ENCODE measurements at regions not wholly inside any gene's neighbourhood (a gene's known extent, or its start where the extent isn't known, plus 50 kb on each side); places are given as distances from the start of the nearest gene placed in this dataset.
"Not testable (repeated sequence)": the region's sequence is repeated elsewhere in the genome, so short reads cannot be mapped to it uniquely, and the experiment has no call there.

- DNase-seq = no peak
- intact Hi-C loops (cut with micrococcal nuclease; ENCODE audit: unreplicated experiment) = no loop called here
- H3K9me3 Mint-ChIP-seq (ENCODE audit: low read depth, unreplicated experiment) = no peaks in the 10 kb centered on the region
- H3K27me3 Mint-ChIP-seq (ENCODE audit: unreplicated experiment) = no peaks in the 10 kb centered on the region
- no TSS peak for BruUV-seq (replicated peaks)
- no peak overlapping the region for H3K4me3 Mint-ChIP-seq (ENCODE audit: low read depth, unreplicated experiment)
- no peaks in the 10 kb centered on the region for H3K4me1 Mint-ChIP-seq (ENCODE audit: low read depth, unreplicated experiment)
- CTCF ChIA-PET = no interaction called here
- no peak overlapping the region for H3K27ac Mint-ChIP-seq (ENCODE audit: unreplicated experiment)
- no peak for TF ChIP-seq CTCF (IDR thresholded peaks at IDR 0.05; ENCODE audit: unreplicated experiment)
- H3K36me3 Mint-ChIP-seq (ENCODE audit: insufficient read depth, unreplicated experiment) = no peaks in the 10 kb centered on the region
Observed at GRCh38 chr3:34046154-34046553, 247.7 kb downstream of the PDCD6IP start.

GRCh38 chr3:34053626-34054025 lies 255.2 kb downstream of the PDCD6IP start:
- Mint-ChIP-seq H3K4me1 (ENCODE audit: low read depth, unreplicated experiment) (peaks cover 16% of the 10 kb centered on the region), H3K4me3 (ENCODE audit: low read depth, unreplicated experiment) (no peak overlapping the region), H3K9me3 (ENCODE audit: low read depth, unreplicated experiment) (no peaks in the 10 kb centered on the region), H3K36me3 (ENCODE audit: insufficient read depth, unreplicated experiment) (no peaks in the 10 kb centered on the region), H3K27ac (ENCODE audit: unreplicated experiment) (no peak overlapping the region), H3K27me3 (ENCODE audit: unreplicated experiment) (no peaks in the 10 kb centered on the region)
- BruUV-seq (replicated peaks) = no TSS peak
- TF ChIP-seq CTCF (IDR thresholded peaks at IDR 0.05; ENCODE audit: unreplicated experiment) = no peak
- intact Hi-C loops (cut with micrococcal nuclease; ENCODE audit: unreplicated experiment) = no loop called here
- no peak for DNase-seq
- CTCF ChIA-PET = no interaction called here

GRCh38 chr3:34056181-34056910 lies 257.9 kb downstream of the PDCD6IP start:
- peaks cover 16% of the 10 kb centered on the region for H3K4me1 Mint-ChIP-seq (ENCODE audit: low read depth, unreplicated experiment)
- H3K4me3 Mint-ChIP-seq (ENCODE audit: low read depth, unreplicated experiment) = no peak overlapping the region
- no peak for DNase-seq
- no peak overlapping the region for H3K27ac Mint-ChIP-seq (ENCODE audit: unreplicated experiment)
- H3K36me3 Mint-ChIP-seq (ENCODE audit: insufficient read depth, unreplicated experiment) = no peaks in the 10 kb centered on the region
- H3K9me3 Mint-ChIP-seq (ENCODE audit: low read depth, unreplicated experiment) = no peaks in the 10 kb centered on the region
- no TSS peak for BruUV-seq (replicated peaks)
- H3K27me3 Mint-ChIP-seq (ENCODE audit: unreplicated experiment) = no peaks in the 10 kb centered on the region
- CTCF ChIA-PET = interaction anchor here (0.6 kb wide), 1 partner anchor 97 kb away, joined by 3 read pairs; no protein-coding TSS in a partner anchor
- no peak for TF ChIP-seq CTCF (IDR thresholded peaks at IDR 0.05; ENCODE audit: unreplicated experiment)
- intact Hi-C loops (cut with micrococcal nuclease; ENCODE audit: unreplicated experiment) = no loop called here

- TF ChIP-seq CTCF (IDR thresholded peaks at IDR 0.05; ENCODE audit: unreplicated experiment) = no peak
- intact Hi-C loops (cut with micrococcal nuclease; ENCODE audit: unreplicated experiment) = no loop called here
- no TSS peak for BruUV-seq (replicated peaks)
- CTCF ChIA-PET = no interaction called here
- Mint-ChIP-seq H3K9me3 (ENCODE audit: low read depth, unreplicated experiment) (no peaks in the 10 kb centered on the region), H3K4me3 (ENCODE audit: low read depth, unreplicated experiment) (no peak overlapping the region), H3K27me3 (ENCODE audit: unreplicated experiment) (no peaks in the 10 kb centered on the region), H3K27ac (ENCODE audit: unreplicated experiment) (no peak overlapping the region), H3K36me3 (ENCODE audit: insufficient read depth, unreplicated experiment) (no peaks in the 10 kb centered on the region), H3K4me1 (ENCODE audit: low read depth, unreplicated experiment) (peaks cover 16% of the 10 kb centered on the region)
- DNase-seq = peak; percentile 11
Observed at GRCh38 chr3:34056951-34057390, 258.5 kb downstream of the PDCD6IP start.

DNA sequence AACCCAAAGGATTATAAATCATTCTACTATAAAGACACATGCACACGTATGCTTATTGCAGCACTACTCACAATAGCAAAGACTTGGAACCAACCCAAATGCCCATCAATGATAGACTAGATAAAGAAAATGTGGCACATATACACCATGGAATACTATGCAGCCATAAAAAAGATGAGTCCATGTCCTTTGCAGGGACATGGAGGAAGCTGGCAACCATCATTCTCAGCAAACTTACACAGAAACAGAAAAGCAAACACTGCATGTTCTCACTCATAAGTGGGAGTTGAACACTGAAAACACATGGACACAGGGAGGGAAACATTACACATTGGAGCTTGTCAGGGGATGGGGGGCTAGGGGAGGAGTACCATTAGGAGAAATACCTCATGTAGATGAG lies 262.6 kb downstream of the PDCD6IP start:
- H3K27ac Mint-ChIP-seq (ENCODE audit: unreplicated experiment); H3K4me3 Mint-ChIP-seq (ENCODE audit: low read depth, unreplicated experiment); DNase-seq; intact Hi-C loops (cut with micrococcal nuclease; ENCODE audit: unreplicated experiment); H3K27me3 Mint-ChIP-seq (ENCODE audit: unreplicated experiment); BruUV-seq (replicated peaks); CTCF ChIA-PET; H3K36me3 Mint-ChIP-seq (ENCODE audit: insufficient read depth, unreplicated experiment); H3K9me3 Mint-ChIP-seq (ENCODE audit: low read depth, unreplicated experiment): not testable (repeated sequence)
- peaks cover 13% of the 10 kb centered on the region for H3K4me1 Mint-ChIP-seq (ENCODE audit: low read depth, unreplicated experiment)

Measured in Calu3 (cell line).